B cell (primary cell): ENCODE measurements at regions not wholly inside any gene's neighbourhood (a gene's known extent, or its start where the extent isn't known, plus 50 kb on each side); places are given as distances from the start of the nearest gene placed in this dataset.

Experiments
- ATAC-seq: fragments of 200-7000 bp; cut with Tn5 transposase; one replicate; pipeline ENCODE4 v1.10.0; 2021; ENCODE audit warnings: low read depth, mild to moderate bottlenecking, moderate number of reproducible peaks, moderate library complexity
- CTCF ChIA-PET: fragments of 350-600 bp; sonication (Branson Sonifier 250); formaldehyde crosslinking; loops from one replicate; lab custom pipeline; 2021; ENCODE audit warnings: antibody characterized with exemption, inconsistent platforms; lab: Charles Lee
- POLR2A ChIA-PET: fragments of 350-600 bp; sonication (Branson Sonifier 250); formaldehyde crosslinking; loops from one replicate; lab custom pipeline; 2021; ENCODE audit warnings: antibody characterized with exemption; lab: Charles Lee
- DNase-seq: peaks from one replicate; pipeline ENCODE4 v3.0.0; 2013
- H2AFZ ChIP-seq: 2 replicates; pipeline ENCODE4 v1.6.1; 2012; ENCODE audit warnings: mild to moderate bottlenecking, low read depth, low read length; ENCODE audit not compliant: insufficient read depth, poor library complexity, severe bottlenecking
- H3K27ac ChIP-seq, 2 donors: 1 replicate in 1 of 2; 2 replicates in 1 of 2; pipeline ENCODE4 v1.5.1; 2012 to 2013; ENCODE audit warnings: low read length in 2 of 2, mild to moderate bottlenecking in 2 of 2, moderate library complexity in 1 of 2
- H3K27me3 ChIP-seq, 4 experiments: fragments of 200-600 bp in 1 of 4; sonication (generic) in 1 of 4; replicated peaks in 1 of 4; 1 replicate in 2 of 4; 2 replicates in 2 of 4; pipeline versions ENCODE4 v1.6.1 to v1.7.0; 2013 to 2016; ENCODE audit warnings: low read length in 3 of 4, mild to moderate bottlenecking in 2 of 4, mixed read lengths in 1 of 4, moderate library complexity in 1 of 4; ENCODE audit not compliant: insufficient read depth in 4 of 4, control insufficient read depth in 3 of 4; ENCODE audit errors: control extremely low read depth in 1 of 4
- H3K36me3 ChIP-seq, 2 experiments: replicated peaks in 1 of 2; 1 replicate in 1 of 2; 2 replicates in 1 of 2; pipeline versions ENCODE4 v1.6.1 to v1.7.1; 2013; ENCODE audit warnings: low read length in 1 of 2; ENCODE audit not compliant: insufficient read depth in 2 of 2, control insufficient read depth in 1 of 2; ENCODE audit errors: control extremely low read depth in 1 of 2, extremely low read depth in 1 of 2
- H3K4me1 ChIP-seq, 2 donors: fragments of 200-600 bp in 1 of 2; sonication (generic) in 1 of 2; 1 replicate in 1 of 2; 2 replicates in 1 of 2; pipeline versions ENCODE4 v1.5.1 to v1.6.1; 2013 to 2017; ENCODE audit warnings: low read length in 2 of 2; ENCODE audit not compliant: control insufficient read depth in 2 of 2, insufficient read depth in 2 of 2
- H3K4me2 ChIP-seq: replicated peaks from 2 replicates; pipeline ENCODE3; 2012; ENCODE audit warnings: mild to moderate bottlenecking, low read depth, low read length; ENCODE audit not compliant: poor library complexity, severe bottlenecking
- H3K4me3 ChIP-seq, 5 experiments: fragments of 200-600 bp in 1 of 5; sonication (generic) in 1 of 5; 1 replicate in 3 of 5; 2 replicates in 2 of 5; pipeline versions ENCODE4 v1.5.1 to v1.7.0; 2011 to 2016; ENCODE audit warnings: low read length in 4 of 5, mild to moderate bottlenecking in 4 of 5, low read depth in 2 of 5, control low read depth in 1 of 5, moderate library complexity in 1 of 5; ENCODE audit not compliant: insufficient read depth in 1 of 5; ENCODE audit errors: control extremely low read depth in 1 of 5, extremely low read depth in 1 of 5
- H3K79me2 ChIP-seq: fragments of 200-600 bp; sonication (generic); one replicate; pipeline ENCODE4 v1.6.0; 2016; ENCODE audit warnings: low read length; ENCODE audit not compliant: control insufficient read depth, insufficient read depth
- H3K9ac ChIP-seq: fragments of 200-600 bp; sonication (generic); 2 replicates; pipeline ENCODE4 v1.6.1; 2017; ENCODE audit warnings: mild to moderate bottlenecking, low read length, moderate library complexity
- H3K9me3 ChIP-seq, 3 donors: one replicate each; pipeline versions ENCODE4 v1.6.1 to v1.7.1; 2013; ENCODE audit warnings: low read length in 2 of 3; ENCODE audit not compliant: control insufficient read depth in 2 of 3, insufficient read depth in 1 of 3; ENCODE audit errors: control extremely low read depth in 1 of 3
- H4K20me1 ChIP-seq: 2 replicates; pipeline ENCODE4 v1.6.0; 2012; ENCODE audit warnings: mild to moderate bottlenecking, low read length; ENCODE audit not compliant: insufficient read depth, control insufficient read depth, poor library complexity, severe bottlenecking
- H3K27ac Mint-ChIP-seq: one replicate; pipeline ENCODE4 v1.8.0; 2021; ENCODE audit warnings: mixed read lengths
- H3K27me3 Mint-ChIP-seq: one replicate; pipeline ENCODE4 v1.8.0; 2021; ENCODE audit warnings: mixed read lengths
- H3K4me1 Mint-ChIP-seq: one replicate; pipeline ENCODE4 v1.8.0; 2021; ENCODE audit warnings: mixed read lengths
- H3K4me3 Mint-ChIP-seq: one replicate; pipeline ENCODE4 v1.8.0; 2021; ENCODE audit warnings: mixed read lengths
- H3K9me3 Mint-ChIP-seq: one replicate; pipeline ENCODE4 v1.8.0; 2022; ENCODE audit warnings: mixed read lengths; ENCODE audit not compliant: insufficient read depth
- EZH2 ChIP-seq: IDR thresholded peaks from 2 replicates; pipeline ENCODE4 v1.6.1; 2012; ENCODE audit warnings: borderline replicate concordance, low read depth, mild to moderate bottlenecking, moderate library complexity, low read length; ENCODE audit not compliant: insufficient read depth, poor library complexity, severe bottlenecking
- WGBS: methylation state at CpG from one replicate; pipeline ENCODE4 v1.1.5; 2013; ENCODE audit warnings: missing lambda C conversion rate; ENCODE audit not compliant: insufficient coverage; 5-methylcytosine and 5-hydroxymethylcytosine counted together
- intact Hi-C: fragments of 100-400 bp; cut with micrococcal nuclease; formaldehyde crosslinking; loops from one replicate; pipeline ENCODE4 v1.10.0; 2022
- TF ChIP-seq, protein P1 (sequence below): fragments of 200-600 bp; IDR thresholded peaks from one replicate; pipeline ENCODE4 v1.8.0; 2022; ENCODE audit warnings: antibody characterized with exemption, mild to moderate bottlenecking

DNA sequence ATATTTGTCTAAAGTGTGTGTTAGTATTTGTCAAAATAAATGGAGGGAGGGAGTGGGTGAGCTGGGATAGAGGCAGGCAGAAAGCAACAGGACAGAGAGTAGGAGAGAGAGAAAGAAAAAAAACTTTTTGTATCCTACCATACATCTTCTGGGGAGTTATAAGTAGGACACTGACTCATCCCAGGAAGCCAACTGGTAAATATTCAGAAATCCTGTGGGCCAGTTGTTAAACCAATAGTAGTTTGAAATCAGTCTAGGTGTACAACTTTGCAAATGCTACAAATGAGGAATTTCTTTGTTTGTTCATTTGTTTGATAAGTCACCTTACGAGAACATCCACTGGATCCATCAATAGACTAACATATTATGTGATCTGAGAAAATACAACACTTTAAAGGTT lies 980.9 kb downstream of the GATA3 start:
- DNase-seq (no peak), ATAC-seq (no peak)
- H3K9ac ChIP-seq: no peak overlapping the region
- H3K4me1 ChIP-seq: no peaks in the 10 kb centered on the region
- H3K36me3 ChIP-seq: no peaks in the 10 kb centered on the region
- H3K4me3 ChIP-seq: no peak overlapping the region
- H2AFZ ChIP-seq: no peak overlapping the region
- H4K20me1 ChIP-seq: no peaks in the 10 kb centered on the region
- no peak overlapping the region for H3K27ac ChIP-seq
- H3K4me3 Mint-ChIP-seq: no peak overlapping the region
- no peaks in the 10 kb centered on the region for H3K9me3 ChIP-seq
- no peaks in the 10 kb centered on the region for H3K27me3 Mint-ChIP-seq
- H3K27me3 ChIP-seq: no peaks in the 10 kb centered on the region
- WGBS: no CpG with 5 or more reads among the region's 1 CpG
- ChIA-PET CTCF (interaction anchor here (0.9 kb wide), 1 partner anchor 10 kb away, joined by 3 read pairs; no protein-coding TSS in a partner anchor), POLR2A (no interaction called here)
- H3K79me2 ChIP-seq: no peaks in the 10 kb centered on the region
- no peaks in the 10 kb centered on the region for H3K4me1 Mint-ChIP-seq
- intact Hi-C loops: no loop called here
- no peak for TF ChIP-seq EZH2
- TF ChIP-seq, protein P1, sequence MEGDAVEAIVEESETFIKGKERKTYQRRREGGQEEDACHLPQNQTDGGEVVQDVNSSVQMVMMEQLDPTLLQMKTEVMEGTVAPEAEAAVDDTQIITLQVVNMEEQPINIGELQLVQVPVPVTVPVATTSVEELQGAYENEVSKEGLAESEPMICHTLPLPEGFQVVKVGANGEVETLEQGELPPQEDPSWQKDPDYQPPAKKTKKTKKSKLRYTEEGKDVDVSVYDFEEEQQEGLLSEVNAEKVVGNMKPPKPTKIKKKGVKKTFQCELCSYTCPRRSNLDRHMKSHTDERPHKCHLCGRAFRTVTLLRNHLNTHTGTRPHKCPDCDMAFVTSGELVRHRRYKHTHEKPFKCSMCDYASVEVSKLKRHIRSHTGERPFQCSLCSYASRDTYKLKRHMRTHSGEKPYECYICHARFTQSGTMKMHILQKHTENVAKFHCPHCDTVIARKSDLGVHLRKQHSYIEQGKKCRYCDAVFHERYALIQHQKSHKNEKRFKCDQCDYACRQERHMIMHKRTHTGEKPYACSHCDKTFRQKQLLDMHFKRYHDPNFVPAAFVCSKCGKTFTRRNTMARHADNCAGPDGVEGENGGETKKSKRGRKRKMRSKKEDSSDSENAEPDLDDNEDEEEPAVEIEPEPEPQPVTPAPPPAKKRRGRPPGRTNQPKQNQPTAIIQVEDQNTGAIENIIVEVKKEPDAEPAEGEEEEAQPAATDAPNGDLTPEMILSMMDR: no peak
- no peak overlapping the region for H3K4me2 ChIP-seq
- H3K9me3 Mint-ChIP-seq: peaks cover 4% of the 10 kb centered on the region
- no peak overlapping the region for H3K27ac Mint-ChIP-seq

DNA sequence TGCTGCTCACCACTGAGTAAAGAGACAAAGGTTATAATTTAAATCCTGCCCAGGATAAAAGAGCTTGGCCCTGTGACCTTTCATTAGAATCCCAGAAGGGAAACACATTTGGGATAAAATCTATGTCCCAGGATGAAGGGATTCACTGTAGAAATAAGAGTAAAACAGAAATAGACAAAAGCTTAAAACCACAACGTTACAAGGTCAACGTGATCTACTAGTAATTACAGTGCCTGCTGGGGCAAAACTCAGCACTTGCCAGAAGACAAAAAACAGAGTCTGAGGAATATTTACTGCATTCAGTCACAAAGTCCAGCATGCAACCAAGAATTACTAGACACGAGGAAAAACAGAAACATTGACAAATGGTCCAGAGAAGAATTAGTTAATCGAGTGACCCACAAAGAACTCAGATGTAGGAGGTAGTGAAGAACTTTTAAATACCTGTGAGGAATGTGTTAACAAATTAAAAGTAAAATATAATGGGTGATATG lies 982.3 kb downstream of the GATA3 start:
- no peak overlapping the region for H3K4me3 ChIP-seq
- DNase-seq: no peak
- no peaks in the 10 kb centered on the region for H4K20me1 ChIP-seq
- no peaks in the 10 kb centered on the region for H3K79me2 ChIP-seq
- H3K9me3 Mint-ChIP-seq: peaks cover 4% of the 10 kb centered on the region
- 100% methylated on average over 1 of the region's 4 CpGs for WGBS
- no peaks in the 10 kb centered on the region for H3K27me3 Mint-ChIP-seq
- ChIA-PET POLR2A (no interaction called here), CTCF (no interaction called here)
- H3K27ac ChIP-seq: no peak overlapping the region
- H3K4me2 ChIP-seq: no peak overlapping the region
- intact Hi-C loops: no loop called here
- no peaks in the 10 kb centered on the region for H3K4me1 Mint-ChIP-seq
- no peaks in the 10 kb centered on the region for H3K4me1 ChIP-seq
- no peaks in the 10 kb centered on the region for H3K27me3 ChIP-seq
- no peak overlapping the region for H3K27ac Mint-ChIP-seq
- H3K36me3 ChIP-seq: no peaks in the 10 kb centered on the region
- TF ChIP-seq EZH2: no peak
- TF ChIP-seq, protein P1: no peak
- H3K4me3 Mint-ChIP-seq: no peak overlapping the region
- no peak overlapping the region for H2AFZ ChIP-seq
- H3K9me3 ChIP-seq: no peaks in the 10 kb centered on the region
- no peak for ATAC-seq
- no peak overlapping the region for H3K9ac ChIP-seq
